ENCODE measurements at regions not wholly inside any gene's neighbourhood (a gene's known extent, or its start where the extent isn't known, plus 50 kb on each side); places are given as distances from the start of the nearest gene placed in this dataset.

- TF ChIP-seq ZNF232 (CRISPR knock-in tag; IDR thresholded peaks at IDR 0.05) (no peak), ATF2 (CRISPR knock-in tag; IDR thresholded peaks at IDR 0.05; ENCODE audit: borderline replicate concordance, low read depth) (no peak), CTCF (IDR thresholded peaks at IDR 0.05) (no peak)
Observed at GRCh38 chr5:8788246-8788645, 757.6 kb downstream of the SEMA5A start.
